Keratinocyte (primary cell): ENCODE measurements at regions not wholly inside any gene's neighbourhood (a gene's known extent, or its start where the extent isn't known, plus 50 kb on each side); places are given as distances from the start of the nearest gene placed in this dataset.

Source experiments
- DNase-seq: peaks from one replicate; pipeline ENCODE4 v3.0.0-alpha.2; 2011; ENCODE audit warnings: low read depth, missing footprints, low spot score
- FAIRE-seq: peaks from 2 replicates; lab custom pipeline; 2011; peaks lifted over from hg19 to GRCh38; lab: Jason Lieb, UNC
- H2AFZ ChIP-seq: 2 replicates; pipeline ENCODE4 v1.6.0; 2012; ENCODE audit warnings: low read length, control low read depth, inconsistent platforms; ENCODE audit not compliant: control insufficient read depth
- H3K27ac ChIP-seq: 2 replicates; pipeline ENCODE4 v1.5.1; 2011; ENCODE audit warnings: low read length; ENCODE audit not compliant: control insufficient read depth, insufficient read depth
- H3K27me3 ChIP-seq: 3 replicates; pipeline ENCODE4 v1.6.0; 2011; ENCODE audit warnings: low read length; ENCODE audit not compliant: control insufficient read depth, insufficient read depth; ENCODE audit errors: extremely low read depth
- H3K36me3 ChIP-seq, 2 experiments: 2 replicates in 1 of 2; 3 replicates in 1 of 2; pipeline ENCODE4 v1.5.1; 2011; ENCODE audit warnings: low read length in 2 of 2, mild to moderate bottlenecking in 1 of 2; ENCODE audit not compliant: control insufficient read depth in 2 of 2, insufficient read depth in 2 of 2; ENCODE audit errors: extremely low read depth in 1 of 2
- H3K4me1 ChIP-seq: 3 replicates; pipeline ENCODE4 v1.5.1; 2011; ENCODE audit warnings: low read length; ENCODE audit not compliant: control insufficient read depth, insufficient read depth; ENCODE audit errors: extremely low read depth
- H3K4me2 ChIP-seq: 3 replicates; pipeline ENCODE4 v1.6.0; 2011; ENCODE audit warnings: low read depth, low read length; ENCODE audit not compliant: control insufficient read depth, insufficient read depth; ENCODE audit errors: extremely low read depth
- H3K4me3 ChIP-seq, 3 experiments: fragments of 200-600 bp in 1 of 3; sonication (generic) in 1 of 3; 2 replicates in 2 of 3; 3 replicates in 1 of 3; pipeline ENCODE4 v1.5.1; 2011 to 2016; ENCODE audit warnings: low read length in 3 of 3, mild to moderate bottlenecking in 3 of 3, control low read depth in 2 of 3, inconsistent platforms in 1 of 3, low read depth in 1 of 3, mixed read lengths in 1 of 3, mixed run types in 1 of 3, moderate library complexity in 1 of 3; ENCODE audit not compliant: control insufficient read depth in 2 of 3, insufficient read depth in 2 of 3; ENCODE audit errors: extremely low read depth in 1 of 3
- H3K79me2 ChIP-seq: 2 replicates; pipeline ENCODE4 v1.6.0; 2012; ENCODE audit warnings: low read length; ENCODE audit not compliant: control insufficient read depth, insufficient read depth
- H3K9ac ChIP-seq: 3 replicates; pipeline ENCODE4 v1.6.0; 2011; ENCODE audit warnings: low read length; ENCODE audit not compliant: control insufficient read depth, insufficient read depth; ENCODE audit errors: extremely low read depth
- H3K9me1 ChIP-seq: 3 replicates; pipeline ENCODE4 v1.6.0; 2011; ENCODE audit warnings: low read length; ENCODE audit not compliant: control insufficient read depth, insufficient read depth; ENCODE audit errors: extremely low read depth
- H3K9me3 ChIP-seq: 2 replicates; pipeline ENCODE4 v1.5.1; 2012; ENCODE audit warnings: low read depth, low read length; ENCODE audit not compliant: control insufficient read depth
- H4K20me1 ChIP-seq: 3 replicates; pipeline ENCODE4 v1.6.0; 2011; ENCODE audit warnings: low read length; ENCODE audit not compliant: control insufficient read depth, insufficient read depth; ENCODE audit errors: extremely low read depth
- CTCF ChIP-seq, 3 experiments: IDR thresholded peaks in 1 of 3; conservative IDR thresholded peaks in 1 of 3; optimal IDR thresholded peaks in 1 of 3; 2 replicates in 2 of 3; 3 replicates in 1 of 3; pipeline versions ENCODE3 to v1.5.1; 2011; ENCODE audit warnings: low read length in 3 of 3, mild to moderate bottlenecking in 3 of 3, moderate library complexity in 2 of 3, control low read depth in 1 of 3, inconsistent platforms in 1 of 3; ENCODE audit not compliant: insufficient read depth in 2 of 3; ENCODE audit errors: extremely low read depth in 1 of 3
- EZH2 ChIP-seq: IDR thresholded peaks from one replicate; pipeline ENCODE4 v1.6.1; 2012; ENCODE audit warnings: inconsistent platforms, mild to moderate bottlenecking, low read length, moderate library complexity
- dilution Hi-C: fragments of 300-500 bp; cut with MboI; formaldehyde crosslinking; loops from one replicate; pipeline ENCODE4 v1.7.0; 2020; ENCODE audit warnings: low sequenced_read_pairs; ENCODE audit not compliant: extremely low pct_ligation_motif_present

- Histone ChIP-seq H3K9me3 (no peaks in the 10 kb centered on the region), H3K27me3 (no peaks in the 10 kb centered on the region), H3K4me1 (no peaks in the 10 kb centered on the region), H3K4me3 (no peak overlapping the region), H3K27ac (no peak overlapping the region), H3K9ac (no peak overlapping the region), H3K79me2 (no peaks in the 10 kb centered on the region), H3K4me2 (no peak overlapping the region), H4K20me1 (no peaks in the 10 kb centered on the region), H3K36me3 (no peaks in the 10 kb centered on the region), H3K9me1 (no peaks in the 10 kb centered on the region), H2AFZ (no peak overlapping the region)
- FAIRE-seq (no peak), DNase-seq (no peak)
- TF ChIP-seq EZH2 (no peak), CTCF (optimal IDR thresholded peaks at IDR 0.05 in 1 of 3, IDR thresholded peaks at IDR 0.05 in 1 of 3, conservative IDR thresholded peaks at IDR 0.05 in 1 of 3; ENCODE audit: extremely low read depth in 1 of 3, insufficient read depth in 2 of 3, low read length in 3 of 3) (no peak)
- dilution Hi-C loops: no loop called here
Measured at GRCh38 chr1:238501290-238501689, 610.6 kb upstream of the ZP4 start.

GRCh38 chr1:238499021-238499420 is 608.3 kb upstream of the ZP4 start:
- Histone ChIP-seq H3K79me2 (no peaks in the 10 kb centered on the region), H3K36me3 (no peaks in the 10 kb centered on the region), H3K4me1 (no peaks in the 10 kb centered on the region), H3K27ac (no peak overlapping the region), H3K4me2 (no peak overlapping the region), H3K9ac (no peak overlapping the region), H3K4me3 (no peak overlapping the region), H3K9me1 (no peaks in the 10 kb centered on the region), H4K20me1 (no peaks in the 10 kb centered on the region), H3K27me3 (no peaks in the 10 kb centered on the region), H3K9me3 (no peaks in the 10 kb centered on the region), H2AFZ (no peak overlapping the region)
- dilution Hi-C loops: no loop called here
- TF ChIP-seq CTCF (optimal IDR thresholded peaks at IDR 0.05 in 1 of 3, IDR thresholded peaks at IDR 0.05 in 1 of 3, conservative IDR thresholded peaks at IDR 0.05 in 1 of 3; ENCODE audit: extremely low read depth in 1 of 3, insufficient read depth in 2 of 3, low read length in 3 of 3): no peak
- no peak for TF ChIP-seq EZH2
- no peak for DNase-seq
- FAIRE-seq: no peak
